Right lobe of liver (tissue), 4 donors: ENCODE measurements at regions not wholly inside any gene's neighbourhood (a gene's known extent, or its start where the extent isn't known, plus 50 kb on each side); places are given as distances from the start of the nearest gene placed in this dataset.

Experiments
- POLR2A ChIP-seq: fragments of 450-650 bp; IDR thresholded peaks from one replicate; pipeline ENCODE4 v1.6.1; 2017; ENCODE audit warnings: antibody characterized with exemption, mild to moderate bottlenecking
- TF ChIP-seq, protein P1 (sequence below), 4 donors: fragments of 200-600 bp in 3 of 4; fragments of 450-650 bp in 1 of 4; IDR thresholded peaks; one replicate each; pipeline versions ENCODE4 v1.5.1 to v1.8.0; 2016 to 2022; ENCODE audit warnings: antibody characterized with exemption in 4 of 4, mild to moderate bottlenecking in 2 of 4
- donor health status: DM: no; HTN: no; CAD: no.
- donor health status: DM: no; HTN: no; CAD: no.
- donor health status: DM: no; HTN: yes; CAD: no.

DNA sequence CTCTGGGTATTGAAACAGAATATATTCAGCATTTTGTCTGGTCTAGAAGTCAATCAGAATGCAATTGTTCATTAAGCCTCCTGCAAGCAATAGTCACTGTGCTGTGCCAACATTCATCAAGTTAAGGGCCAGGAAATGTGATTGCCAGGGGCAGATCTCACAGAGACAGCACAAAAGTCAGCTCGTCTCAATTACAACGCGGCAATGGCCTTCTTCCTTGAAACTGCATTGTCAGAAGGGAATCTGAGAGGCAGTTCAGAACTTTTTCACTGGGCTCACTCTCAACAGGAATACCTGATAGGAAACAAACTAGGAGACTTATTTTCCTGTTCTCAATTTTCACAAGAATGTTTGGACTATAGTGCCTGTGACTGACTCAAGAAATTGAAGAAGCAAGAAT is 131.1 kb upstream of the NR3C2 start:
- TF ChIP-seq, protein P1, sequence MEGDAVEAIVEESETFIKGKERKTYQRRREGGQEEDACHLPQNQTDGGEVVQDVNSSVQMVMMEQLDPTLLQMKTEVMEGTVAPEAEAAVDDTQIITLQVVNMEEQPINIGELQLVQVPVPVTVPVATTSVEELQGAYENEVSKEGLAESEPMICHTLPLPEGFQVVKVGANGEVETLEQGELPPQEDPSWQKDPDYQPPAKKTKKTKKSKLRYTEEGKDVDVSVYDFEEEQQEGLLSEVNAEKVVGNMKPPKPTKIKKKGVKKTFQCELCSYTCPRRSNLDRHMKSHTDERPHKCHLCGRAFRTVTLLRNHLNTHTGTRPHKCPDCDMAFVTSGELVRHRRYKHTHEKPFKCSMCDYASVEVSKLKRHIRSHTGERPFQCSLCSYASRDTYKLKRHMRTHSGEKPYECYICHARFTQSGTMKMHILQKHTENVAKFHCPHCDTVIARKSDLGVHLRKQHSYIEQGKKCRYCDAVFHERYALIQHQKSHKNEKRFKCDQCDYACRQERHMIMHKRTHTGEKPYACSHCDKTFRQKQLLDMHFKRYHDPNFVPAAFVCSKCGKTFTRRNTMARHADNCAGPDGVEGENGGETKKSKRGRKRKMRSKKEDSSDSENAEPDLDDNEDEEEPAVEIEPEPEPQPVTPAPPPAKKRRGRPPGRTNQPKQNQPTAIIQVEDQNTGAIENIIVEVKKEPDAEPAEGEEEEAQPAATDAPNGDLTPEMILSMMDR (IDR thresholded peaks at IDR 0.05) = no peak
- no peak for TF ChIP-seq POLR2A
